ENCODE measurements at regions not wholly inside any gene's neighbourhood (a gene's known extent, or its start where the extent isn't known, plus 50 kb on each side); places are given as distances from the start of the nearest gene placed in this dataset.

GRCh38 chr16:86112178-86112577, 213.2 kb downstream of the IRF8 start:
- H3K36me3 Mint-ChIP-seq (ENCODE audit: unreplicated experiment): no peaks in the 10 kb centered on the region
- H3K9me3 Mint-ChIP-seq (ENCODE audit: unreplicated experiment): peaks cover 2% of the 10 kb centered on the region
- peaks cover 4% of the 10 kb centered on the region for H3K27me3 Mint-ChIP-seq (ENCODE audit: unreplicated experiment)
- no peak for DNase-seq
- no peak for TF ChIP-seq CTCF (IDR thresholded peaks at IDR 0.05; ENCODE audit: partially characterized antibody, unreplicated experiment)
- no peak overlapping the region for H3K4me3 Mint-ChIP-seq (ENCODE audit: unreplicated experiment)
- no peak overlapping the region for H3K27ac Mint-ChIP-seq (ENCODE audit: unreplicated experiment)
- H3K4me1 Mint-ChIP-seq (ENCODE audit: low read depth, unreplicated experiment): no peaks in the 10 kb centered on the region

- Mint-ChIP-seq H3K27ac (ENCODE audit: unreplicated experiment) (no peak overlapping the region), H3K27me3 (ENCODE audit: unreplicated experiment) (peaks cover 4% of the 10 kb centered on the region), H3K4me1 (ENCODE audit: low read depth, unreplicated experiment) (no peaks in the 10 kb centered on the region), H3K36me3 (ENCODE audit: unreplicated experiment) (no peaks in the 10 kb centered on the region), H3K9me3 (ENCODE audit: unreplicated experiment) (peaks cover 3% of the 10 kb centered on the region), H3K4me3 (ENCODE audit: unreplicated experiment) (no peak overlapping the region)
- DNase-seq: no peak
- no peak for TF ChIP-seq CTCF (IDR thresholded peaks at IDR 0.05; ENCODE audit: partially characterized antibody, unreplicated experiment)
Measured at GRCh38 chr16:86117235-86117634, 218.3 kb downstream of the IRF8 start.

DNA sequence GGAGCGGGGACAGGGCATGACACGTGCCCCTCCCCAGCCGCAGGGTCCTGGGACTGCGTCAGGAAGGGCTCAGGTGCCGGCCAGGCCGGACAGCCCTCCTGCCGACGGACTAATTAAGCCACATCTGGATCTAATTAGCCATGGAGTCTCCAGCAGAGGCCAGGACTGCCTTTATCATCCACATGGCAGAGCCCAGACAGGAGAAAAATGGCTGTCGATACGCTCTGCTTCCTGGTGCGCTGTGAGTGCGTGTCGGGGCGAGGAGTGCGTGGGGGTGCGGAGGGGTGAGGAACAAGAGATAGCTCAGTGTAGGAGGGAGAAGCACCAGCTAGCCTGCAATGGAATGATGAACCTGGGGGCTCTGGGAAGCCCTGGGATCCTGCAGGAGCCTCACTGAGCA, 218.8 kb downstream of the IRF8 start:
- Mint-ChIP-seq H3K27ac (ENCODE audit: unreplicated experiment) (no peak overlapping the region), H3K36me3 (ENCODE audit: unreplicated experiment) (no peaks in the 10 kb centered on the region), H3K4me3 (ENCODE audit: unreplicated experiment) (no peak overlapping the region), H3K4me1 (ENCODE audit: low read depth, unreplicated experiment) (no peaks in the 10 kb centered on the region), H3K27me3 (ENCODE audit: unreplicated experiment) (peaks cover 2% of the 10 kb centered on the region), H3K9me3 (ENCODE audit: unreplicated experiment) (peaks cover 3% of the 10 kb centered on the region)
- no peak for TF ChIP-seq CTCF (IDR thresholded peaks at IDR 0.05; ENCODE audit: partially characterized antibody, unreplicated experiment)
- no peak for DNase-seq

- no peak for TF ChIP-seq CTCF (IDR thresholded peaks at IDR 0.05; ENCODE audit: partially characterized antibody, unreplicated experiment)
- Mint-ChIP-seq H3K4me1 (ENCODE audit: low read depth, unreplicated experiment) (no peaks in the 10 kb centered on the region), H3K27ac (ENCODE audit: unreplicated experiment) (no peak overlapping the region), H3K27me3 (ENCODE audit: unreplicated experiment) (peaks cover 2% of the 10 kb centered on the region), H3K36me3 (ENCODE audit: unreplicated experiment) (no peaks in the 10 kb centered on the region), H3K4me3 (ENCODE audit: unreplicated experiment) (no peak overlapping the region), H3K9me3 (ENCODE audit: unreplicated experiment) (peaks cover 2% of the 10 kb centered on the region)
- no peak for DNase-seq
Measured at GRCh38 chr16:86118467-86119307, 219.7 kb downstream of the IRF8 start.

Measured in glutamatergic neuron (in vitro differentiated cells).